H1 (cell line): ENCODE measurements at regions not wholly inside any gene's neighbourhood (a gene's known extent, or its start where the extent isn't known, plus 50 kb on each side); places are given as distances from the start of the nearest gene placed in this dataset.

Source experiments
- CTCF ChIA-PET: fragments of 300-600 bp; sonication (Branson Sonifier 250); formaldehyde crosslinking; loops from one replicate; lab custom pipeline; 2021; ENCODE audit not compliant: partially characterized antibody; lab: Charles Lee
- POLR2A ChIA-PET: fragments of 300-600 bp; sonication (Branson Sonifier 250); formaldehyde crosslinking; loops from one replicate; lab custom pipeline; 2021; ENCODE audit warnings: inconsistent platforms; ENCODE audit not compliant: partially characterized antibody; lab: Charles Lee
- DNase-seq, 2 experiments: peaks; one replicate each; pipeline versions ENCODE4 v3.0.0 to v3.0.0-alpha.2; 2010 to 2022; ENCODE audit warnings: low spot score in 2 of 2, low read depth in 1 of 2, mixed read lengths in 1 of 2
- FAIRE-seq: peaks from 2 replicates; lab custom pipeline; 2011; peaks lifted over from hg19 to GRCh38; lab: Jason Lieb, UNC
- H2AFZ ChIP-seq: 2 replicates; pipeline ENCODE4 v1.8.1; 2012; ENCODE audit warnings: low read length, inconsistent platforms
- H2AK5ac ChIP-seq: 2 replicates; pipeline ENCODE4 v1.6.1; 2013; ENCODE audit warnings: low read depth, low read length
- H2BK120ac ChIP-seq: replicated peaks from 2 replicates; pipeline ENCODE3; 2013; ENCODE audit warnings: low read depth, low read length, inconsistent platforms
- H2BK12ac ChIP-seq: 2 replicates; pipeline ENCODE4 v1.6.1; 2013; ENCODE audit warnings: low read depth, low read length
- H2BK15ac ChIP-seq: 2 replicates; pipeline ENCODE4 v1.6.1; 2013; ENCODE audit warnings: low read length
- H2BK20ac ChIP-seq: 2 replicates; pipeline ENCODE4 v1.6.1; 2013; ENCODE audit warnings: low read length
- H2BK5ac ChIP-seq: 2 replicates; pipeline ENCODE4 v1.6.1; 2013; ENCODE audit warnings: low read depth, low read length
- H3K14ac ChIP-seq: 2 replicates; pipeline ENCODE4 v1.6.1; 2013; ENCODE audit warnings: inconsistent platforms; ENCODE audit not compliant: insufficient read length
- H3K18ac ChIP-seq: 2 replicates; pipeline ENCODE4 v1.6.1; 2013; ENCODE audit warnings: low read length; ENCODE audit errors: extremely low read depth
- H3K23ac ChIP-seq: 2 replicates; pipeline ENCODE4 v1.6.1; 2013; ENCODE audit warnings: inconsistent platforms; ENCODE audit not compliant: insufficient read length
- H3K23me2 ChIP-seq: 2 replicates; pipeline ENCODE4 v1.6.1; 2013; ENCODE audit warnings: low read depth, low read length
- H3K27ac ChIP-seq: 2 replicates; pipeline ENCODE4 v1.6.1; 2011; ENCODE audit warnings: low read depth, low read length, inconsistent platforms
- H3K27me3 ChIP-seq, 4 experiments: replicated peaks in 1 of 4; 1 replicate in 1 of 4; 2 replicates in 3 of 4; pipeline versions ENCODE4 v1.6.1 to v1.8.1; 2011 to 2013; ENCODE audit warnings: low read length in 3 of 4, mild to moderate bottlenecking in 3 of 4, inconsistent platforms in 2 of 4, mixed read lengths in 2 of 4, moderate library complexity in 1 of 4; ENCODE audit not compliant: control insufficient read depth in 3 of 4, insufficient read depth in 3 of 4; ENCODE audit errors: extremely low read depth in 1 of 4
- H3K36me3 ChIP-seq, 4 experiments: 2 replicates each; pipeline versions ENCODE4 v1.6.1 to v1.8.1; 2011 to 2013; ENCODE audit warnings: mild to moderate bottlenecking in 4 of 4, low read length in 3 of 4, moderate library complexity in 2 of 4, control low read depth in 1 of 4, inconsistent platforms in 1 of 4; ENCODE audit not compliant: insufficient read depth in 4 of 4, control insufficient read depth in 2 of 4
- H3K4ac ChIP-seq: replicated peaks from 2 replicates; pipeline ENCODE3; 2013; ENCODE audit warnings: low read length, low read depth, mixed read lengths, inconsistent platforms; ENCODE audit not compliant: insufficient read length
- H3K4me1 ChIP-seq, 4 experiments: replicated peaks in 1 of 4; 1 replicate in 1 of 4; 2 replicates in 3 of 4; pipeline versions ENCODE4 v1.6.1 to v1.8.1; 2011 to 2013; ENCODE audit warnings: low read length in 3 of 4, inconsistent platforms in 2 of 4, mixed read lengths in 1 of 4; ENCODE audit not compliant: insufficient read depth in 4 of 4, control insufficient read depth in 3 of 4
- H3K4me2 ChIP-seq, 2 experiments: 2 replicates each; pipeline versions ENCODE4 v1.6.1 to v1.8.1; 2011 to 2013; ENCODE audit warnings: low read depth in 2 of 2, low read length in 2 of 2, control low read depth in 1 of 2, inconsistent platforms in 1 of 2, mild to moderate bottlenecking in 1 of 2; ENCODE audit not compliant: insufficient read depth in 1 of 2
- H3K4me3 ChIP-seq, 4 experiments: fragments of 200-600, 300-600 bp in 1 of 4; sonication (generic), shearing (Covaris generic), sonication (Bioruptor Twin) in 1 of 4; 2 replicates each; pipeline versions ENCODE4 v1.5.1 to v1.8.1; 2011 to 2016; ENCODE audit warnings: low read length in 4 of 4, low read depth in 3 of 4, control low read depth in 2 of 4, inconsistent platforms in 2 of 4, mild to moderate bottlenecking in 2 of 4, mixed read lengths in 1 of 4, moderate library complexity in 1 of 4; ENCODE audit not compliant: insufficient read depth in 2 of 4; ENCODE audit errors: extremely low read depth in 1 of 4
- H3K56ac ChIP-seq: replicated peaks from 2 replicates; pipeline ENCODE3; 2013; ENCODE audit warnings: low read depth, mild to moderate bottlenecking, mixed read lengths, low read length, inconsistent platforms; ENCODE audit not compliant: insufficient read length
- H3K79me1 ChIP-seq: 2 replicates; pipeline ENCODE4 v1.6.1; 2013; ENCODE audit warnings: low read depth, low read length, control low read depth
- H3K79me2 ChIP-seq, 2 experiments: 2 replicates each; pipeline versions ENCODE4 v1.6.1 to v1.8.1; 2012 to 2013; ENCODE audit warnings: low read length in 2 of 2, mild to moderate bottlenecking in 2 of 2, inconsistent platforms in 1 of 2; ENCODE audit not compliant: insufficient read depth in 2 of 2, control insufficient read depth in 1 of 2
- H3K9ac ChIP-seq, 4 experiments: replicated peaks in 1 of 4; 1 replicate in 1 of 4; 2 replicates in 3 of 4; pipeline versions ENCODE4 v1.6.1 to v1.8.1; 2011 to 2013; ENCODE audit warnings: low read depth in 3 of 4, low read length in 3 of 4, control low read depth in 2 of 4, mild to moderate bottlenecking in 2 of 4, moderate library complexity in 2 of 4, inconsistent platforms in 1 of 4; ENCODE audit errors: extremely low read depth in 1 of 4
- H3K9me3 ChIP-seq, 2 experiments: 2 replicates each; pipeline versions ENCODE4 v1.6.1 to v1.8.1; 2012 to 2013; ENCODE audit warnings: mild to moderate bottlenecking in 2 of 2, moderate library complexity in 2 of 2, control low read depth in 1 of 2, inconsistent platforms in 1 of 2, low read depth in 1 of 2, low read length in 1 of 2, mixed read lengths in 1 of 2; ENCODE audit not compliant: insufficient read depth in 2 of 2
- H4K20me1 ChIP-seq, 2 experiments: replicated peaks in 1 of 2; 2 replicates each; pipeline versions ENCODE3 to v1.8.1; 2011 to 2013; ENCODE audit warnings: inconsistent platforms in 2 of 2, low read length in 2 of 2, mild to moderate bottlenecking in 1 of 2; ENCODE audit not compliant: insufficient read depth in 2 of 2, control insufficient read depth in 1 of 2
- H4K5ac ChIP-seq: 2 replicates; pipeline ENCODE4 v1.6.1; 2013; ENCODE audit warnings: low read length, low read depth, mixed read lengths, inconsistent platforms; ENCODE audit not compliant: insufficient read length
- H4K8ac ChIP-seq: 2 replicates; pipeline ENCODE4 v1.8.0; 2013; ENCODE audit warnings: mild to moderate bottlenecking, moderate library complexity, low read length, inconsistent platforms; ENCODE audit not compliant: insufficient read depth; ENCODE audit errors: extremely low read depth
- H4K91ac ChIP-seq: replicated peaks from 2 replicates; pipeline ENCODE3; 2013; ENCODE audit warnings: low read length, mixed read lengths, inconsistent platforms; ENCODE audit not compliant: insufficient read length
- BCL11A ChIP-seq, 2 experiments: IDR thresholded peaks; one replicate each; pipeline ENCODE4 v1.6.1; 2011; ENCODE audit warnings: low read depth in 2 of 2, low read length in 2 of 2, mild to moderate bottlenecking in 2 of 2
- BRCA1 ChIP-seq: IDR thresholded peaks from 2 replicates; pipeline ENCODE4 v1.6.1; 2012; ENCODE audit warnings: low read depth, low read length, improper control_type of control experiment
- GTF2F1 ChIP-seq: IDR thresholded peaks from 2 replicates; pipeline ENCODE4 v1.6.1; 2012; ENCODE audit warnings: low read depth, low read length, improper control_type of control experiment, borderline replicate concordance
- SP4 ChIP-seq: IDR thresholded peaks from 2 replicates; pipeline ENCODE4 v1.6.1; 2012; ENCODE audit warnings: low read length, inconsistent platforms
- TAF1 ChIP-seq: IDR thresholded peaks from 2 replicates; pipeline ENCODE4 v1.6.1; 2011; ENCODE audit warnings: mild to moderate bottlenecking, low read depth, low read length
- TBP ChIP-seq: IDR thresholded peaks from 2 replicates; pipeline ENCODE4 v1.6.1; 2011; ENCODE audit warnings: low read depth, low read length, improper control_type of control experiment
- WGBS, 2 experiments: shearing (Covaris generic) in 1 of 2; methylation state at CpG; one replicate each; pipeline versions ENCODE4 v1.1.6 to v1.1.7; 2013 to 2015; ENCODE audit warnings: low lambda C conversion rate in 2 of 2, mixed read lengths in 2 of 2, inconsistent platforms in 1 of 2, low coverage in 1 of 2, missing lambda C conversion rate in 1 of 2; ENCODE audit not compliant: insufficient replicate concordance in 2 of 2, insufficient coverage in 1 of 2, insufficient read length in 1 of 2; ENCODE audit errors: extremely low coverage in 1 of 2, missing lambda C conversion rate in 1 of 2; 5-methylcytosine and 5-hydroxymethylcytosine counted together

DNA sequence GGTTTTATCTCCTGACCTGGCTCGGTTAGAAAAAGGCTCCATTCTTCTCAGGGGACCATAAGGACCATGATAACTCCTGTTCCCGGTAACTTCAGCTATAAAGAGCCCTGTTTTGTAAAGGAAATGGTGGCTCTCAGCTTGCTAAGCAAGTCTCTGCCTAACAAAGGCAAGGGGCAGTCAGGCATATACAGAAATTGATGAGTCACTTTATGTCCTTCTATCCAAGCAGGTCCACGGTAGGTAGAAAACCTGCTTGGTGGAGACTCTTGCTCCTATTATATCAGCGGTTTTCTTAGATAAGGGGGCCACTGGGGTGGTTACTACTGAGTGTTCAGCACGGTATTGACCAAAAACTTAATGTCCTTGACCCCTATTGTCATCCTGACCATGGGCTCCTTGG, 203.0 kb upstream of the KLF8 start:
- Histone ChIP-seq H2AK5ac (no peak overlapping the region), H2BK15ac (no peak overlapping the region), H3K23me2 (no peaks in the 10 kb centered on the region), H2BK20ac (no peak overlapping the region), H3K14ac (no peak overlapping the region), H2BK12ac (no peak overlapping the region), H3K27ac (no peak overlapping the region), H4K91ac (no peak overlapping the region), H3K4ac (no peak overlapping the region), H3K79me1 (no peaks in the 10 kb centered on the region), H3K4me1 (no peaks in the 10 kb centered on the region), H3K9me3 (no peaks in the 10 kb centered on the region), H2BK5ac (no peak overlapping the region), H2AFZ (no peak overlapping the region), H3K36me3 (no peaks in the 10 kb centered on the region), H3K18ac (no peak overlapping the region), H4K5ac (no peak overlapping the region), H4K20me1 (no peaks in the 10 kb centered on the region), H3K27me3 (no peaks in the 10 kb centered on the region), H3K9ac (no peak overlapping the region), H3K4me3 (no peak overlapping the region), H4K8ac (no peak overlapping the region), H3K79me2 (no peaks in the 10 kb centered on the region), H3K56ac (no peak overlapping the region), H3K4me2 (no peak overlapping the region), H3K23ac (no peak overlapping the region), H2BK120ac (no peak overlapping the region)
- 60% methylated on average over 3 of the region's 5 CpGs; no CpG with 5 or more reads in 1 of the 2 experiments for WGBS, 2 experiments
- DNase-seq (no peak), FAIRE-seq (no peak)
- TF ChIP-seq BRCA1 = no peak
- no peak for TF ChIP-seq TAF1
- TF ChIP-seq SP4 = no peak
- TF ChIP-seq GTF2F1 = no peak
- no peak for TF ChIP-seq BCL11A (IDR thresholded peaks at IDR 0.05; ENCODE audit: low read depth in 2 of 2, low read length in 2 of 2)
- no peak for TF ChIP-seq TBP
- ChIA-PET POLR2A (no interaction called here), CTCF (no interaction called here)
